Endodermal cell (in vitro differentiated cells): ENCODE measurements at regions not wholly inside any gene's neighbourhood (a gene's known extent, or its start where the extent isn't known, plus 50 kb on each side); places are given as distances from the start of the nearest gene placed in this dataset.
A peak's percentile ranks its signal among the peaks of the same experiment; 100 is the strongest.

Experiments
- DNase-seq: peaks from one replicate; pipeline ENCODE4 v3.0.0-alpha.2; 2017
- H3K27ac ChIP-seq: 2 replicates; pipeline ENCODE4 v1.5.1; 2013; ENCODE audit warnings: mild to moderate bottlenecking, low read depth, low read length, moderate library complexity
- H3K27me3 ChIP-seq: 2 replicates; pipeline ENCODE4 v1.6.1; 2013; ENCODE audit warnings: mild to moderate bottlenecking, low read length, moderate library complexity; ENCODE audit not compliant: insufficient read depth, control insufficient read depth, poor library complexity, severe bottlenecking
- H3K36me3 ChIP-seq: 2 replicates; pipeline ENCODE4 v1.7.0; 2013; ENCODE audit warnings: mild to moderate bottlenecking, low read length, moderate library complexity; ENCODE audit not compliant: control insufficient read depth, insufficient read depth
- H3K4me1 ChIP-seq: one replicate; pipeline ENCODE4 v1.7.0; 2013; ENCODE audit warnings: low read length; ENCODE audit not compliant: control insufficient read depth, insufficient read depth
- H3K4me3 ChIP-seq: 2 replicates; pipeline ENCODE4 v1.5.1; 2013; ENCODE audit warnings: mild to moderate bottlenecking, low read length, moderate library complexity
- H3K9ac ChIP-seq: 2 replicates; pipeline ENCODE4 v1.6.1; 2013; ENCODE audit warnings: mild to moderate bottlenecking, low read length, moderate library complexity; ENCODE audit not compliant: poor library complexity, severe bottlenecking; ENCODE audit errors: extremely low read depth
- H3K9me3 ChIP-seq: 2 replicates; pipeline ENCODE4 v1.6.1; 2013; ENCODE audit warnings: mild to moderate bottlenecking, low read length, moderate library complexity; ENCODE audit not compliant: control insufficient read depth
- H3K27ac Mint-ChIP-seq: 2 replicates; pipeline ENCODE4 v1.8.0; 2020; ENCODE audit warnings: mixed read lengths
- H3K27me3 Mint-ChIP-seq: 2 replicates; pipeline ENCODE4 v1.8.0; 2021; ENCODE audit warnings: mild to moderate bottlenecking, mixed read lengths; ENCODE audit not compliant: insufficient read depth
- H3K36me3 Mint-ChIP-seq: 2 replicates; pipeline ENCODE4 v1.8.0; 2020; ENCODE audit warnings: low read depth, mixed read lengths
- H3K4me1 Mint-ChIP-seq: 2 replicates; pipeline ENCODE4 v1.8.0; 2020; ENCODE audit warnings: mixed read lengths
- H3K4me3 Mint-ChIP-seq: 2 replicates; pipeline ENCODE4 v1.8.0; 2020; ENCODE audit warnings: mild to moderate bottlenecking, moderate library complexity, mixed read lengths
- H3K9me3 Mint-ChIP-seq: 2 replicates; pipeline ENCODE4 v1.8.0; 2020; ENCODE audit warnings: mild to moderate bottlenecking, mixed read lengths
- WGBS, 2 experiments: methylation state at CpG; one replicate each; pipeline versions ENCODE4 v1.1.5 to v1.1.7; 2013; ENCODE audit warnings: missing lambda C conversion rate in 2 of 2, mixed read lengths in 1 of 2; ENCODE audit not compliant: insufficient coverage in 1 of 2, insufficient read length in 1 of 2; 5-methylcytosine and 5-hydroxymethylcytosine counted together
- TF ChIP-seq, protein P1 (sequence below): fragments of 200-600 bp; sonication (generic); conservative IDR thresholded peaks from 2 replicates; pipeline ENCODE4 v1.5.0; 2021; ENCODE audit warnings: antibody characterized with exemption, mild to moderate bottlenecking

DNA sequence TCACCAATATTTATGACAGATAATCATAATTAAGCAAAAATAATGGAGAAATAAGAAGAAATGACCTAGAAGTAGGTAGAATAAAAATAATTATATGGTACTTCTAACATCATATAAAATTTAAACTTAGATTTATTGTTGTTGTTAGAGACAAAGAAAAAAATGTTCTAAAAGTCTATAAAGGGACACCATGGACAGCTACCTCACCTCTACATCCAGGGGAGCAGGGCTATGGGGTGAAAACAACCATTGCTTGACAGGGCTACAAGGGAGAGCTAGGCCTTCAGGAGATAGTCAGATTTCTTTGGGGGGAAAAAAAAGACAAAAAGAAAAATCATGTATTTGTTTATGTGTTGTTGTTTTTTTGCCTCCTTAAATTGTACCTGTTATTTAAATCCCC lies 841.9 kb downstream of the VGLL3 start:
- Histone ChIP-seq H3K4me1 (no peaks in the 10 kb centered on the region), H3K9me3 (no peaks in the 10 kb centered on the region), H3K9ac (no peak overlapping the region), H3K4me3 (no peak overlapping the region), H3K36me3 (no peaks in the 10 kb centered on the region), H3K27me3 (no peaks in the 10 kb centered on the region), H3K27ac (no peak overlapping the region)
- Mint-ChIP-seq H3K27ac (no peak overlapping the region), H3K9me3 (no peaks in the 10 kb centered on the region), H3K27me3 (no peaks in the 10 kb centered on the region), H3K4me1 (no peaks in the 10 kb centered on the region), H3K4me3 (no peak overlapping the region), H3K36me3 (no peaks in the 10 kb centered on the region)
- TF ChIP-seq, protein P1, sequence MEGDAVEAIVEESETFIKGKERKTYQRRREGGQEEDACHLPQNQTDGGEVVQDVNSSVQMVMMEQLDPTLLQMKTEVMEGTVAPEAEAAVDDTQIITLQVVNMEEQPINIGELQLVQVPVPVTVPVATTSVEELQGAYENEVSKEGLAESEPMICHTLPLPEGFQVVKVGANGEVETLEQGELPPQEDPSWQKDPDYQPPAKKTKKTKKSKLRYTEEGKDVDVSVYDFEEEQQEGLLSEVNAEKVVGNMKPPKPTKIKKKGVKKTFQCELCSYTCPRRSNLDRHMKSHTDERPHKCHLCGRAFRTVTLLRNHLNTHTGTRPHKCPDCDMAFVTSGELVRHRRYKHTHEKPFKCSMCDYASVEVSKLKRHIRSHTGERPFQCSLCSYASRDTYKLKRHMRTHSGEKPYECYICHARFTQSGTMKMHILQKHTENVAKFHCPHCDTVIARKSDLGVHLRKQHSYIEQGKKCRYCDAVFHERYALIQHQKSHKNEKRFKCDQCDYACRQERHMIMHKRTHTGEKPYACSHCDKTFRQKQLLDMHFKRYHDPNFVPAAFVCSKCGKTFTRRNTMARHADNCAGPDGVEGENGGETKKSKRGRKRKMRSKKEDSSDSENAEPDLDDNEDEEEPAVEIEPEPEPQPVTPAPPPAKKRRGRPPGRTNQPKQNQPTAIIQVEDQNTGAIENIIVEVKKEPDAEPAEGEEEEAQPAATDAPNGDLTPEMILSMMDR = no peak
- no peak for DNase-seq

- no peaks in the 10 kb centered on the region for H3K4me1 ChIP-seq
- H3K9me3 ChIP-seq = no peaks in the 10 kb centered on the region
- peak; percentile 50 for DNase-seq
- WGBS, 2 experiments = 82 to 100% methylated on average over 3 to 5 of the region's 5 CpGs
- no peak overlapping the region for H3K27ac ChIP-seq
- H3K4me3 Mint-ChIP-seq = no peak overlapping the region
- H3K4me1 Mint-ChIP-seq = no peaks in the 10 kb centered on the region
- TF ChIP-seq, protein P1 = peak; percentile 64
- no peak overlapping the region for H3K4me3 ChIP-seq
- H3K36me3 ChIP-seq = no peaks in the 10 kb centered on the region
- no peaks in the 10 kb centered on the region for H3K36me3 Mint-ChIP-seq
- no peaks in the 10 kb centered on the region for H3K9me3 Mint-ChIP-seq
- no peaks in the 10 kb centered on the region for H3K27me3 Mint-ChIP-seq
- H3K27ac Mint-ChIP-seq = no peak overlapping the region
- H3K9ac ChIP-seq = no peak overlapping the region
- no peaks in the 10 kb centered on the region for H3K27me3 ChIP-seq
These were observed 843.8 kb downstream of the VGLL3 start for GRCh38 chr3:86147119-86147518.

- H3K9me3 ChIP-seq = no peaks in the 10 kb centered on the region
- no peak for DNase-seq
- no peaks in the 10 kb centered on the region for H3K36me3 Mint-ChIP-seq
- H3K27ac Mint-ChIP-seq = no peak overlapping the region
- H3K9ac ChIP-seq = no peak overlapping the region
- no peaks in the 10 kb centered on the region for H3K36me3 ChIP-seq
- no peak overlapping the region for H3K4me3 ChIP-seq
- H3K4me3 Mint-ChIP-seq = no peak overlapping the region
- TF ChIP-seq, protein P1 = no peak
- no peaks in the 10 kb centered on the region for H3K4me1 ChIP-seq
- 88 to 89% methylated on average over 5 of the region's 5 CpGs for WGBS, 2 experiments
- no peaks in the 10 kb centered on the region for H3K27me3 Mint-ChIP-seq
- no peaks in the 10 kb centered on the region for H3K4me1 Mint-ChIP-seq
- no peak overlapping the region for H3K27ac ChIP-seq
- peaks cover 14% of the 10 kb centered on the region for H3K9me3 Mint-ChIP-seq
- H3K27me3 ChIP-seq = no peaks in the 10 kb centered on the region
These were observed 864.4 kb downstream of the VGLL3 start for GRCh38 chr3:86126552-86126951.
